Astrocyte of the cerebellum (primary cell): ENCODE measurements at regions not wholly inside any gene's neighbourhood (a gene's known extent, or its start where the extent isn't known, plus 50 kb on each side); places are given as distances from the start of the nearest gene placed in this dataset.

Source experiments
- DNase-seq: peaks from one replicate; pipeline ENCODE4 v3.0.0-alpha.2; 2011; ENCODE audit warnings: low read depth
- H3K4me3 ChIP-seq: 2 replicates; pipeline ENCODE4 v1.5.1; 2011; ENCODE audit warnings: mild to moderate bottlenecking, low read depth, low read length, moderate library complexity
- CTCF ChIP-seq: IDR thresholded peaks from 2 replicates; pipeline ENCODE4 v1.5.1; 2012; ENCODE audit warnings: low read length, low read depth, moderate library complexity, mild to moderate bottlenecking; ENCODE audit errors: missing control alignments
- in situ Hi-C: cut with HindIII; loops from 2 replicates; pipeline ENCODE4 v1.10.0; 2017; ENCODE audit warnings: low sequenced_read_pairs

DNA sequence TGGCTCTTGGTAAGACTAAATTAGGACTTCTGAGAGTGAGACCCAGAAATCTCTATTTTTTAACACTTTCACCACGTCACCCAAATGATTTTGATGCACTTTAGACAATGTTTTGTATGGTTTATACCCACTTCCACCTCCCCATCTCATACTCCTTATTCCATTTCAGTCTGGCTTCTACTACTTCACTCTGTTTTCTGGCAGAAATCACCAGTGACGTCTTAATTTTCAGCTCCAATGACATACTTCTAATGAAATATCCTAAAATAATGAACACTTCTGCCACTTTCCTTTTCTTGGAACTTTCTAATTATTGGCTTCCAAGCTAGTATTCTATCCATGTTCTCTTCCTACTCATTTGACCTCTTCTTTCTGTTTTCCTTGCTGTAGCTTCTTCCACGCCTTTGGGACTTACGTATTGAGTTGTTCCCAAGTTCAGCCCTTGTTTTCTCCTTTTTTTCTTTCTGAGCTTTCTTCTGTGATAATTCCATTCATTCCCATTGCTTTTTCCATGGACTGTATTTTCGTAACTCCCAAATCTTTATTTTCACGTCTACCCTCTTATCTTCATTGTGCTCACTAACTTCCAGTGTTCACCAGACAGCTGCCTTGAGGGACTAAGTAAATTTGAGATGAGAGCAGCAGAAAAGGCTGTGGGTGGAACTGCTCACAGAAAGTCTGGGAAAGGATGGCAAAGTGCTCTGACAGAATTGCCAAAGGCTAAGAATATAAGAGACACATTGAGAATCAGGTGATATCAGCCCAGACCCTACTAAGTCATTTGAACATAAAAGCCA lies 115.8 kb downstream of the CAPZA3 start:
- in situ Hi-C loops: no loop called here
- TF ChIP-seq CTCF: no peak
- DNase-seq: no peak
- no peak overlapping the region for H3K4me3 ChIP-seq

GRCh38 chr12:18857656-18858055 lies 119.7 kb downstream of the CAPZA3 start:
- DNase-seq: no peak
- no peak overlapping the region for H3K4me3 ChIP-seq
- in situ Hi-C loops: no loop called here
- TF ChIP-seq CTCF: no peak

GRCh38 chr12:18859400-18859799 lies 121.5 kb downstream of the CAPZA3 start:
- DNase-seq: no peak
- no peak overlapping the region for H3K4me3 ChIP-seq
- in situ Hi-C loops: no loop called here
- TF ChIP-seq CTCF: no peak

GRCh38 chr12:18861287-18861858 lies 123.5 kb downstream of the CAPZA3 start:
- H3K4me3 ChIP-seq: no peak overlapping the region
- peak; percentile 36 for TF ChIP-seq CTCF
- DNase-seq: no peak
- in situ Hi-C loops: no loop called here

DNA sequence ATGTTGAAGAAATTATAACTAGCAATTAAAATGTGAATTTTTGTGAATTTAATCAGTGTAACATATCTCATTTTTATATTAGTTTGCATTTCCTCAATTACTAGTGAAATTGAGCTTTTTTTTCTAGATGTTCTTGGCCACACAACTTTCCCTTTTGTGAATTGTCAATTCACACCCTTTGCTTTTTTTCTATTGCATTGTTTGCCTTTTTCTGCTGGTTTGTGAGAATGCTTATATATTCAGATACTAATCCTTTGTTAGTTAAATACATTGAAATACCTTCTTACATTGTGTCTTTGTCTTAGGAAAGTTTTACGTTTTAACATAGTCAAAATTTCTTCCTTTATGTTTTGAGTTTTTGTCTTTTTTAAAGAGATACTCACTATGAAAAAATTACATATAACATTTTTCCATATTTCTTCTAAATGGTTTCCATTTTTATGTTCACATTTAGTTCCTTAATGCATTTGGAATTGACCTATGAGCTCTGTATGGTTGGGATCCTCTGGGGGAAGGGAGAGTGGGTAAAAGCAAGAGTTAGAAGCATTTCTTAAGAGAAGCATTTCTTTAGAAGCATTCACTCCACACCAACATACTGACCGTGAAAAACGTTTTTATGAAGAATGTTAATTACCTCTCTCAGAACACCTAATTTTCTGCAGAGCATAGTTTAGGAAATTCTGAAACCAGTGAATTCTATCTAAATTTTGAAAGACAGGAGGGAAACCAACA lies 126.0 kb downstream of the CAPZA3 start:
- in situ Hi-C loops: no loop called here
- DNase-seq: no peak
- H3K4me3 ChIP-seq: no peak overlapping the region
- TF ChIP-seq CTCF: no peak

GRCh38 chr12:18864900-18865561 lies 127.1 kb downstream of the CAPZA3 start:
- no peak for TF ChIP-seq CTCF
- in situ Hi-C loops: no loop called here
- no peak overlapping the region for H3K4me3 ChIP-seq
- no peak for DNase-seq
